MG63 (cell line): ENCODE measurements at regions not wholly inside any gene's neighbourhood (a gene's known extent, or its start where the extent isn't known, plus 50 kb on each side); places are given as distances from the start of the nearest gene placed in this dataset.

Experiments
- DNase-seq: peaks from one replicate; pipeline ENCODE4 v3.0.0-alpha.2; 2020
- H3K27me3 ChIP-seq: fragments of 250-450 bp; sonication (Bioruptor Pico); 2 replicates; pipeline ENCODE4 v1.5.1; 2020; ENCODE audit warnings: mild to moderate bottlenecking, moderate library complexity
- H3K36me3 ChIP-seq: fragments of 250-450 bp; sonication (Bioruptor Pico); 2 replicates; pipeline ENCODE4 v1.5.1; 2020; ENCODE audit warnings: mild to moderate bottlenecking, moderate library complexity
- H3K4me3 ChIP-seq: fragments of 250-450 bp; sonication (Bioruptor Pico); 2 replicates; pipeline ENCODE4 v1.5.1; 2020; ENCODE audit warnings: mild to moderate bottlenecking, moderate library complexity
- H3K9me3 ChIP-seq: fragments of 250-450 bp; sonication (Bioruptor Pico); 2 replicates; pipeline ENCODE4 v1.5.1; 2020; ENCODE audit warnings: mild to moderate bottlenecking, moderate library complexity

DNA sequence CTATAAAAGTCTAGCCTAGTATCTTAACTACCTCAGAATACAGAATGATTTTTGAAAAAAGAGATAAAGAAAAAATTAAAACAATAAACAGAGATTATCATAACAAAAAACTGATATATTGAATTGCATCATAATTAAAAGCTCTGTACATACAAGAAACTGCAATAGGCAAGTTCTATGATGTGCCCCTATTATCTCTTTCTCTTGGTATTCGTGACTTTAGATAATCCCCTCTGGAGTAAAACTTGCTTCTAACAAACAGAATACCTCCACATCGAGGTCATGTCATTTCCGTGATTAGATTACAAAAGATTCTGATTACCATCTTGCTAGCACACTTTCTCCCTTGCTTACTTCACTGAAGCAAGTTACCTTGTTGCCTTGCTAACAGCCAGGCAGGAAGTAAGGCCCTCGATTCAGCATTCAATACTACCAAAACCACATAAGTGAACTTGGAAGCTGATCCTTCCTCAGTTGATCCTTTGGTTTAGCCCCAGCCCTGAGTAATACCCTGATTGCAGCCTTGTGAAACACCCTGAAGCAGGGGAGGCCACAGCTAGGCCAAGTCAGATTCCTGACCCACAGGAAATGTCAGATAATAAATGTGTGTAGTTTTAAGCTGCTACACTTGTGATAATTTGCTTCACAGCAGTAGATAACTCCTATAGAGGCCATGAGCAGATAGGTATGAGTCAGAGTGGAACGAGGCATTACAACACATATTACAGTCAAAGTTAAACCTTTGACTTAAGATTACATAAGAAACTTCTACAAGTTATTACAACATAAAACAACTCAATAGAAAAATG is 53.7 kb upstream of the TMX4 start:
- Histone ChIP-seq H3K4me3 (no peak overlapping the region), H3K9me3 (no peaks in the 10 kb centered on the region), H3K27me3 (peaks cover 5% of the 10 kb centered on the region), H3K36me3 (no peaks in the 10 kb centered on the region)
- DNase-seq, result peak; percentile 78

DNA sequence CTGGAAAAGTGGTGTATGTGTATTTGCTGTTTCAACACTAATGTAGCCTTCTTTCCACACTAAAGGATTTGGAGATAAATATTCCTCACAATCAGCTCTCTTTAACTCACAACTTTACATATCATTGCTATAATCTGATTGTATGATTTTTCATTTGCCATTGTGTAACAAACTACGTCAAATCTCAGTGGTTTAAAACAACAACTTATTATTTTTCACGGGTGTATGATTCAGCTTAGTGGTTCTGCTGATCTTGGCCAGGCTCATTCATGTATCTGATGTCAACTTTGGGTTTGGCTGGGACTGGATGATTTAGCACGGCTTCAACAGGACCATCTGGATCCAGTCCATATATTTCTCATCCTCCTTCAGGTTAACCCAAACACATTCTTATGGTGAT is 55.4 kb upstream of the TMX4 start:
- no peak overlapping the region for H3K4me3 ChIP-seq
- no peak for DNase-seq
- H3K27me3 ChIP-seq, result no peaks in the 10 kb centered on the region
- H3K36me3 ChIP-seq, result no peaks in the 10 kb centered on the region
- no peaks in the 10 kb centered on the region for H3K9me3 ChIP-seq

GRCh38 chr20:8076306-8077136 is 55.5 kb upstream of the PLCB1 start:
- no peak for DNase-seq

DNA sequence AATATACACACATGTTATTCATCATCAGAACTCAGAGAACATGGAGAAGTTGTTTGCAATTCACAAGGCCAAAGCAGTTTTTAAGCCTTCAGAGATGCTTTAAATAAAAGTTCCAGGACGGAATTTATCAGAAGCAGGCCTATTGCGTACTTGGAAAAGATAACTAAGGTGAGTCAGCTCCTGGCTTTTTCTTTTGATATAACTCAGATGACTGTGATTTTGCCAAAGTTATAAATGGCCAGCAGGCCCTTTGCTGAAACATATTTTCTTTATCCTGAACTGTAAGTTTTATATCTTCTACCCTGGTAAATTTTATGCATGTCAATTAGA is 55.0 kb upstream of the PLCB1 start:
- Histone ChIP-seq H3K36me3 (no peaks in the 10 kb centered on the region), H3K4me3 (no peak overlapping the region), H3K9me3 (no peaks in the 10 kb centered on the region), H3K27me3 (no peaks in the 10 kb centered on the region)
- DNase-seq, result no peak

More at GRCh38 chr20:8076306-8077136, 55.5 kb upstream of the PLCB1 start:
- H3K36me3 ChIP-seq, result no peaks in the 10 kb centered on the region
- no peaks in the 10 kb centered on the region for H3K9me3 ChIP-seq
- no peak overlapping the region for H3K4me3 ChIP-seq
- no peaks in the 10 kb centered on the region for H3K27me3 ChIP-seq

DNA sequence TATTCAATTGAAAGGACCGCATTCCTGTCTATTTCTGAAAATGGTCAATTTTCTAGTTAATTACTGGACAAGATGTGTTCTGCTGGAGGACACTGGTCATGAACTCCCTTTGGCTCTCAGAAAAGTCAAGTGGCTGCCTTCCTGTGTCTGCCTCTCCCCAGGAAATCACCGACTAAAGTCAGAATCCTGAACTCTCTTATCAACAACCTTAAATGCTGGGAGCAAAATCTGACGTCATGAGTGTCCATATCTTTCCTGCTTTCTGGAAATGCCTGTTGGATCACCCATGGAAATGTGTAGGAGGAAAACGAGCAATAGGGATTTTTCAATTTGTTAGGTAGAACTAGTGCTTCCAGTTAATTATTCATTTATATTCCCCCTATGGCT is 53.5 kb upstream of the PLCB1 start:
- no peaks in the 10 kb centered on the region for H3K9me3 ChIP-seq
- no peak overlapping the region for H3K4me3 ChIP-seq
- DNase-seq, result no peak
- no peaks in the 10 kb centered on the region for H3K27me3 ChIP-seq
- H3K36me3 ChIP-seq, result no peaks in the 10 kb centered on the region

GRCh38 chr20:8079976-8080375 is 52.1 kb upstream of the PLCB1 start:
- DNase-seq, result no peak
- Histone ChIP-seq H3K9me3 (no peaks in the 10 kb centered on the region), H3K27me3 (no peaks in the 10 kb centered on the region), H3K4me3 (no peak overlapping the region), H3K36me3 (no peaks in the 10 kb centered on the region)

DNA sequence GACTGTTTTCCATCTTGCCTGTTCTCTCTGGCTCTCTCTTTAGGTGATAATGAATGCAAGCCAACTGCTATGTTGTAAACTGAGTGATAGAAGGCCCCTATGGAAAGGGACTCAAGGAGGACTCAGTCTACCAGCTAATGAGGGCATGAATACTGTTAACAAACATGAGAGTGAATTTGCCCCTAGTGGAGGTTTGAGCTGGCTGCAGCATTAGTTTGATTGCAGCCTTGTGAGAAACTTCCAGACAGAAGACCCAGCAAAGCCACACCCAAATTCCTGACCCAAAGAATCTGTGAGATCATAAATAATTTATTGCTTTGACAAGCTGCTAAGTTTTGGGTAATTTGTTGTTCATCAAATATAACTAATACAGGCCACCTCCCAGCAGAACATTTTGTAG is 50.0 kb upstream of the PLCB1 start:
- Histone ChIP-seq H3K27me3 (peaks cover 4% of the 10 kb centered on the region; the same call in 1 of the 2 replicates), H3K4me3 (no peak overlapping the region), H3K9me3 (no peaks in the 10 kb centered on the region), H3K36me3 (no peaks in the 10 kb centered on the region)
- no peak for DNase-seq
